B cell (primary cell): ENCODE measurements at regions not wholly inside any gene's neighbourhood (a gene's known extent, or its start where the extent isn't known, plus 50 kb on each side); places are given as distances from the start of the nearest gene placed in this dataset.

Source experiments
- ATAC-seq: fragments of 200-7000 bp; cut with Tn5 transposase; one replicate; pipeline ENCODE4 v1.10.0; 2021; ENCODE audit warnings: low read depth, mild to moderate bottlenecking, moderate number of reproducible peaks, moderate library complexity
- CTCF ChIA-PET: fragments of 350-600 bp; sonication (Branson Sonifier 250); formaldehyde crosslinking; loops from one replicate; lab custom pipeline; 2021; ENCODE audit warnings: antibody characterized with exemption, inconsistent platforms; lab: Charles Lee
- POLR2A ChIA-PET: fragments of 350-600 bp; sonication (Branson Sonifier 250); formaldehyde crosslinking; loops from one replicate; lab custom pipeline; 2021; ENCODE audit warnings: antibody characterized with exemption; lab: Charles Lee
- DNase-seq: peaks from one replicate; pipeline ENCODE4 v3.0.0; 2013
- H2AFZ ChIP-seq: 2 replicates; pipeline ENCODE4 v1.6.1; 2012; ENCODE audit warnings: mild to moderate bottlenecking, low read depth, low read length; ENCODE audit not compliant: insufficient read depth, poor library complexity, severe bottlenecking
- H3K27ac ChIP-seq, 2 donors: 1 replicate in 1 of 2; 2 replicates in 1 of 2; pipeline ENCODE4 v1.5.1; 2012 to 2013; ENCODE audit warnings: low read length in 2 of 2, mild to moderate bottlenecking in 2 of 2, moderate library complexity in 1 of 2
- H3K27me3 ChIP-seq, 4 experiments: fragments of 200-600 bp in 1 of 4; sonication (generic) in 1 of 4; replicated peaks in 1 of 4; 1 replicate in 2 of 4; 2 replicates in 2 of 4; pipeline versions ENCODE4 v1.6.1 to v1.7.0; 2013 to 2016; ENCODE audit warnings: low read length in 3 of 4, mild to moderate bottlenecking in 2 of 4, mixed read lengths in 1 of 4, moderate library complexity in 1 of 4; ENCODE audit not compliant: insufficient read depth in 4 of 4, control insufficient read depth in 3 of 4; ENCODE audit errors: control extremely low read depth in 1 of 4
- H3K36me3 ChIP-seq, 2 experiments: replicated peaks in 1 of 2; 1 replicate in 1 of 2; 2 replicates in 1 of 2; pipeline versions ENCODE4 v1.6.1 to v1.7.1; 2013; ENCODE audit warnings: low read length in 1 of 2; ENCODE audit not compliant: insufficient read depth in 2 of 2, control insufficient read depth in 1 of 2; ENCODE audit errors: control extremely low read depth in 1 of 2, extremely low read depth in 1 of 2
- H3K4me1 ChIP-seq, 2 donors: fragments of 200-600 bp in 1 of 2; sonication (generic) in 1 of 2; 1 replicate in 1 of 2; 2 replicates in 1 of 2; pipeline versions ENCODE4 v1.5.1 to v1.6.1; 2013 to 2017; ENCODE audit warnings: low read length in 2 of 2; ENCODE audit not compliant: control insufficient read depth in 2 of 2, insufficient read depth in 2 of 2
- H3K4me2 ChIP-seq: replicated peaks from 2 replicates; pipeline ENCODE3; 2012; ENCODE audit warnings: mild to moderate bottlenecking, low read depth, low read length; ENCODE audit not compliant: poor library complexity, severe bottlenecking
- H3K4me3 ChIP-seq, 5 experiments: fragments of 200-600 bp in 1 of 5; sonication (generic) in 1 of 5; 1 replicate in 3 of 5; 2 replicates in 2 of 5; pipeline versions ENCODE4 v1.5.1 to v1.7.0; 2011 to 2016; ENCODE audit warnings: low read length in 4 of 5, mild to moderate bottlenecking in 4 of 5, low read depth in 2 of 5, control low read depth in 1 of 5, moderate library complexity in 1 of 5; ENCODE audit not compliant: insufficient read depth in 1 of 5; ENCODE audit errors: control extremely low read depth in 1 of 5, extremely low read depth in 1 of 5
- H3K79me2 ChIP-seq: fragments of 200-600 bp; sonication (generic); one replicate; pipeline ENCODE4 v1.6.0; 2016; ENCODE audit warnings: low read length; ENCODE audit not compliant: control insufficient read depth, insufficient read depth
- H3K9ac ChIP-seq: fragments of 200-600 bp; sonication (generic); 2 replicates; pipeline ENCODE4 v1.6.1; 2017; ENCODE audit warnings: mild to moderate bottlenecking, low read length, moderate library complexity
- H3K9me3 ChIP-seq, 3 donors: one replicate each; pipeline versions ENCODE4 v1.6.1 to v1.7.1; 2013; ENCODE audit warnings: low read length in 2 of 3; ENCODE audit not compliant: control insufficient read depth in 2 of 3, insufficient read depth in 1 of 3; ENCODE audit errors: control extremely low read depth in 1 of 3
- H4K20me1 ChIP-seq: 2 replicates; pipeline ENCODE4 v1.6.0; 2012; ENCODE audit warnings: mild to moderate bottlenecking, low read length; ENCODE audit not compliant: insufficient read depth, control insufficient read depth, poor library complexity, severe bottlenecking
- H3K27ac Mint-ChIP-seq: one replicate; pipeline ENCODE4 v1.8.0; 2021; ENCODE audit warnings: mixed read lengths
- H3K27me3 Mint-ChIP-seq: one replicate; pipeline ENCODE4 v1.8.0; 2021; ENCODE audit warnings: mixed read lengths
- H3K4me1 Mint-ChIP-seq: one replicate; pipeline ENCODE4 v1.8.0; 2021; ENCODE audit warnings: mixed read lengths
- H3K4me3 Mint-ChIP-seq: one replicate; pipeline ENCODE4 v1.8.0; 2021; ENCODE audit warnings: mixed read lengths
- H3K9me3 Mint-ChIP-seq: one replicate; pipeline ENCODE4 v1.8.0; 2022; ENCODE audit warnings: mixed read lengths; ENCODE audit not compliant: insufficient read depth
- CTCF ChIP-seq: fragments of 200-600 bp; IDR thresholded peaks from one replicate; pipeline ENCODE4 v1.8.0; 2022; ENCODE audit warnings: antibody characterized with exemption, mild to moderate bottlenecking
- EZH2 ChIP-seq: IDR thresholded peaks from 2 replicates; pipeline ENCODE4 v1.6.1; 2012; ENCODE audit warnings: borderline replicate concordance, low read depth, mild to moderate bottlenecking, moderate library complexity, low read length; ENCODE audit not compliant: insufficient read depth, poor library complexity, severe bottlenecking
- WGBS: methylation state at CpG from one replicate; pipeline ENCODE4 v1.1.5; 2013; ENCODE audit warnings: missing lambda C conversion rate; ENCODE audit not compliant: insufficient coverage; 5-methylcytosine and 5-hydroxymethylcytosine counted together
- intact Hi-C: fragments of 100-400 bp; cut with micrococcal nuclease; formaldehyde crosslinking; loops from one replicate; pipeline ENCODE4 v1.10.0; 2022

DNA sequence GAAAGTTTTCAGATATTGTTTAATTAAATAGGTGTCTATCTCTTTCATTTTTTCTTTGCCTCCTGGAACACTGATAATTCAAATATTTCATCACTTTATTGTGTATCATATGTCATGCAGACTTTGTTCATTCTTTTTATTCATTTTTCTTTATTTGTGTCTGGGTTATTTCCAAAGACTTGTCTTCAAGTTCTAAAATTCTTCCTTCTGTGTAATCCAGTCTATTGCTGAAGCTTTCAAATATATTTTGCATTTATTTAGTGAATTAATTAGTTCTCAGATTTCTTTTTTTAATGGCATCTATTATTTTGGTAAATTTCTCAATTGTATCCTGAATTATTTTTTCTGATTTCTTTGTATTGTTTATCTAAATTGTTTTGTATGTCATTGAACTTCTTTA is 70.1 kb downstream of the ZNF330 start:
- no peak overlapping the region for H3K27ac ChIP-seq
- Mint-ChIP-seq H3K27ac (no peak overlapping the region), H3K27me3 (peaks cover 11% of the 10 kb centered on the region), H3K4me3 (no peak overlapping the region), H3K4me1 (no peaks in the 10 kb centered on the region), H3K9me3 (peaks cover 3% of the 10 kb centered on the region)
- no peak for DNase-seq
- no peaks in the 10 kb centered on the region for H3K79me2 ChIP-seq
- H3K9ac ChIP-seq, result no peak overlapping the region
- no peak overlapping the region for H3K4me3 ChIP-seq
- no peak overlapping the region for H3K4me2 ChIP-seq
- peaks cover 0 to 4% (median 2%) of the 10 kb centered on the region in 3 donors for H3K9me3 ChIP-seq
- TF ChIP-seq EZH2 (no peak), CTCF (no peak)
- H3K36me3 ChIP-seq, result no peaks in the 10 kb centered on the region
- no peaks in the 10 kb centered on the region for H4K20me1 ChIP-seq
- no peaks in the 10 kb centered on the region for H3K27me3 ChIP-seq
- no peaks in the 10 kb centered on the region for H3K4me1 ChIP-seq
- POLR2A ChIA-PET, result no interaction called here
- intact Hi-C loops, result no loop called here
- CTCF ChIA-PET, result no interaction called here
- H2AFZ ChIP-seq, result no peak overlapping the region
- no peak for ATAC-seq

- H3K4me3 Mint-ChIP-seq, result no peak overlapping the region
- H3K27ac Mint-ChIP-seq, result no peak overlapping the region
- no peak overlapping the region for H3K9ac ChIP-seq
- H3K9me3 Mint-ChIP-seq, result peaks cover 3% of the 10 kb centered on the region
- TF ChIP-seq CTCF (no peak), EZH2 (no peak)
- H3K27me3 Mint-ChIP-seq, result peaks cover 11% of the 10 kb centered on the region
- POLR2A ChIA-PET, result no interaction called here
- no CpG with 5 or more reads among the region's 2 CpGs for WGBS
- H3K4me3 ChIP-seq, result no peak overlapping the region
- CTCF ChIA-PET, result no interaction called here
- H2AFZ ChIP-seq, result no peak overlapping the region
- H3K4me1 ChIP-seq, result no peaks in the 10 kb centered on the region
- H3K27ac ChIP-seq, result no peak overlapping the region
- no peak for ATAC-seq
- no peaks in the 10 kb centered on the region for H3K27me3 ChIP-seq
- H3K79me2 ChIP-seq, result no peaks in the 10 kb centered on the region
- intact Hi-C loops, result no loop called here
- H3K9me3 ChIP-seq, result peaks cover 0 to 4% (median 2%) of the 10 kb centered on the region in 3 donors
- H3K4me1 Mint-ChIP-seq, result no peaks in the 10 kb centered on the region
- H3K36me3 ChIP-seq, result no peaks in the 10 kb centered on the region
- no peaks in the 10 kb centered on the region for H4K20me1 ChIP-seq
- H3K4me2 ChIP-seq, result no peak overlapping the region
- DNase-seq, result no peak
Observed at GRCh38 chr4:141294306-141294705, 73.6 kb downstream of the ZNF330 start.
